A549 (cell line): ENCODE measurements at regions not wholly inside any gene's neighbourhood (a gene's known extent, or its start where the extent isn't known, plus 50 kb on each side); places are given as distances from the start of the nearest gene placed in this dataset.

Source experiments
- ATAC-seq, 2 experiments: fragments of 200-7000 bp in 1 of 2; fragments of >200 bp in 1 of 2; cut with Nextera tagmentation in 1 of 2; cut with Tn5 transposase in 1 of 2; 3 replicates each; pipeline versions ENCODE4 v1.8.0 to v1.9.1; 2018 to 2020; ENCODE audit warnings: mild to moderate bottlenecking in 1 of 2, moderate library complexity in 1 of 2
- CTCF ChIA-PET: fragments of 300-600 bp; sonication (Branson Sonifier 250); formaldehyde crosslinking; extraction: SDS; loops from one replicate; lab custom pipeline; 2021; ENCODE audit warnings: antibody characterized with exemption, inconsistent platforms; lab: Yijun Ruan, JAX
- POLR2A ChIA-PET: fragments of 350-600 bp; formaldehyde crosslinking; extraction: SDS; loops from one replicate; lab custom pipeline; 2021; ENCODE audit warnings: antibody characterized with exemption, inconsistent platforms; lab: Yijun Ruan, JAX
- DNase-seq, 2 experiments: peaks; one replicate each; pipeline versions ENCODE4 v3.0.0 to v3.0.0-alpha.2; 2011 to 2016; ENCODE audit warnings: low read depth in 1 of 2, low spot score in 1 of 2
- FAIRE-seq: peaks from 2 replicates; lab custom pipeline; 2011; peaks lifted over from hg19 to GRCh38; lab: Jason Lieb, UNC
- H3K27ac ChIP-seq, 2 experiments: fragments of >200 bp; sonication (Bioruptor Twin); formaldehyde crosslinking; 3 replicates each; pipeline ENCODE4 v1.5.1; 2016 to 2017
- H3K4me1 ChIP-seq: fragments of >200 bp; sonication (Bioruptor Twin); formaldehyde crosslinking; 3 replicates; pipeline ENCODE4 v1.6.1; 2016
- H3K4me2 ChIP-seq: fragments of >200 bp; sonication (Bioruptor Twin); formaldehyde crosslinking; 3 replicates; pipeline ENCODE4 v1.6.1; 2016
- H3K4me3 ChIP-seq: fragments of >200 bp; sonication (Bioruptor Twin); formaldehyde crosslinking; 3 replicates; pipeline ENCODE4 v1.5.1; 2016
- H3K9me3 ChIP-seq: fragments of >200 bp; sonication (Bioruptor Twin); formaldehyde crosslinking; 3 replicates; pipeline ENCODE4 v1.6.1; 2016
- BHLHE40 ChIP-seq: IDR thresholded peaks from 2 replicates; pipeline ENCODE4 v1.6.1; 2012; ENCODE audit warnings: low read depth, low read length, inconsistent platforms
- CEBPB ChIP-seq, 2 experiments: fragments of >200 bp in 1 of 2; sonication (Bioruptor Twin) in 1 of 2; formaldehyde crosslinking in 1 of 2; IDR thresholded peaks; 2 replicates each; pipeline ENCODE4 v1.6.1; 2012 to 2016
- CHD2 ChIP-seq: fragments of 150-350 bp; IDR thresholded peaks from 2 replicates; pipeline ENCODE4 v1.6.1; 2014; ENCODE audit warnings: low read length; ENCODE audit not compliant: partially characterized antibody
- CTCF ChIP-seq: fragments of >200 bp; sonication (Bioruptor Twin); formaldehyde crosslinking; IDR thresholded peaks from 3 replicates; pipeline ENCODE4 v1.5.1; 2016
- E2F6 ChIP-seq: IDR thresholded peaks from 2 replicates; pipeline ENCODE4 v1.6.1; 2012; ENCODE audit warnings: low read depth, borderline replicate concordance
- EHMT2 ChIP-seq: fragments of 200-600 bp; sonication (generic); IDR thresholded peaks from 2 replicates; pipeline ENCODE4 v1.6.1; 2016; ENCODE audit warnings: antibody characterized with exemption, low read depth, mild to moderate bottlenecking, moderate library complexity
- FOSB ChIP-seq: fragments of 250-450 bp; sonication (Bioruptor Pico); IDR thresholded peaks from 2 replicates; pipeline ENCODE4 v1.5.0; 2020; ENCODE audit warnings: mild to moderate bottlenecking, moderate library complexity
- FOXS1 ChIP-seq: fragments of 250-450 bp; sonication (Bioruptor Pico); IDR thresholded peaks from 2 replicates; pipeline ENCODE4 v1.5.0; 2020; ENCODE audit warnings: mild to moderate bottlenecking, moderate library complexity
- HES2 ChIP-seq: fragments of >200 bp; sonication (Bioruptor Twin); formaldehyde crosslinking; IDR thresholded peaks from 2 replicates; pipeline ENCODE4 v1.6.1; 2016
- HEYL ChIP-seq: fragments of 250-450 bp; sonication (Bioruptor Pico); IDR thresholded peaks from 2 replicates; pipeline ENCODE4 v1.8.0; 2021; ENCODE audit warnings: mild to moderate bottlenecking, moderate library complexity
- HMGXB4 ChIP-seq: fragments of 250-450 bp; sonication (Bioruptor Pico); IDR thresholded peaks from 2 replicates; pipeline ENCODE4 v1.5.0; 2021; ENCODE audit warnings: mild to moderate bottlenecking, moderate library complexity, borderline replicate concordance
- HOXA7 ChIP-seq: fragments of 250-450 bp; sonication (Bioruptor Pico); IDR thresholded peaks from 2 replicates; pipeline ENCODE4 v1.5.0; 2020; ENCODE audit warnings: mild to moderate bottlenecking, moderate library complexity
- JUN ChIP-seq, 2 experiments: fragments of >200 bp; sonication (Bioruptor Twin); formaldehyde crosslinking; IDR thresholded peaks; 2 replicates in 1 of 2; 3 replicates in 1 of 2; pipeline ENCODE4 v1.6.1; 2016 to 2017
- KDM5A ChIP-seq: fragments of 200-600 bp; sonication (generic); IDR thresholded peaks from 2 replicates; pipeline ENCODE4 v1.6.1; 2016; ENCODE audit warnings: antibody characterized with exemption, mild to moderate bottlenecking
- MAX ChIP-seq: IDR thresholded peaks from 2 replicates; pipeline ENCODE4 v1.6.1; 2012
- MYC ChIP-seq: IDR thresholded peaks from 2 replicates; pipeline ENCODE4 v1.6.1; 2012; ENCODE audit warnings: mild to moderate bottlenecking, inconsistent platforms, low read length, improper control_type of control experiment, borderline replicate concordance
- NR3C1 ChIP-seq: fragments of >200 bp; sonication (Bioruptor Twin); formaldehyde crosslinking; IDR thresholded peaks from 3 replicates; pipeline ENCODE4 v1.6.1; 2017
- PBX3 ChIP-seq: IDR thresholded peaks from 2 replicates; pipeline ENCODE4 v1.6.1; 2012
- PHF8 ChIP-seq: fragments of 200-600 bp; sonication (generic); IDR thresholded peaks from 2 replicates; pipeline ENCODE4 v1.6.1; 2016; ENCODE audit warnings: low read depth, mild to moderate bottlenecking, antibody characterized with exemption, moderate library complexity, borderline replicate concordance
- POLR2AphosphoS2 ChIP-seq: conservative IDR thresholded peaks from 2 replicates; pipeline ENCODE4 v1.6.1; 2012; ENCODE audit warnings: low read length, improper control_type of control experiment, inconsistent platforms
- RAD21 ChIP-seq, 2 experiments: fragments of >200 bp in 1 of 2; sonication (Bioruptor Twin) in 1 of 2; formaldehyde crosslinking in 1 of 2; IDR thresholded peaks in 1 of 2; conservative IDR thresholded peaks in 1 of 2; 2 replicates in 1 of 2; 3 replicates in 1 of 2; pipeline ENCODE4 v1.6.1; 2012 to 2018; ENCODE audit warnings: inconsistent platforms in 1 of 2
- RARB ChIP-seq: fragments of 250-450 bp; sonication (Bioruptor Pico); IDR thresholded peaks from 2 replicates; pipeline ENCODE4 v1.8.0; 2021; ENCODE audit warnings: mild to moderate bottlenecking, moderate library complexity
- RCOR1 ChIP-seq: fragments of 150-350 bp; IDR thresholded peaks from 2 replicates; pipeline ENCODE4 v1.6.1; 2014; ENCODE audit warnings: antibody characterized with exemption, low read length, low read depth
- REST ChIP-seq: fragments of 200-600 bp; sonication (generic); IDR thresholded peaks from 2 replicates; pipeline ENCODE4 v1.6.1; 2016; ENCODE audit warnings: antibody characterized with exemption, mild to moderate bottlenecking, moderate library complexity
- RNF2 ChIP-seq: fragments of 200-600 bp; sonication (generic); IDR thresholded peaks from 2 replicates; pipeline ENCODE4 v1.6.1; 2016; ENCODE audit warnings: low read depth, mild to moderate bottlenecking, antibody characterized with exemption, moderate library complexity, borderline replicate concordance
- SREBF2 ChIP-seq: fragments of 450-650 bp; IDR thresholded peaks from 2 replicates; pipeline ENCODE4 v1.6.1; 2014; ENCODE audit warnings: mild to moderate bottlenecking, moderate library complexity
- ZFP36 ChIP-seq: fragments of 450-650 bp; IDR thresholded peaks from 2 replicates; pipeline ENCODE4 v1.6.1; 2014; ENCODE audit warnings: borderline replicate concordance; ENCODE audit not compliant: partially characterized antibody
- ZNF302 ChIP-seq: fragments of 250-450 bp; sonication (Bioruptor Pico); IDR thresholded peaks from 2 replicates; pipeline ENCODE4 v1.9.0; 2021; ENCODE audit warnings: inconsistent platforms, mild to moderate bottlenecking, moderate library complexity
- ZSCAN20 ChIP-seq: fragments of 250-450 bp; sonication (Bioruptor Pico); IDR thresholded peaks from 2 replicates; pipeline ENCODE4 v1.8.0; 2022; ENCODE audit warnings: mild to moderate bottlenecking, moderate library complexity
- WGBS: methylation state at CpG from one replicate; pipeline ENCODE4 v1.1.6; 2017; ENCODE audit errors: missing lambda C conversion rate; 5-methylcytosine and 5-hydroxymethylcytosine counted together

GRCh38 chr6:44058617-44059358 lies 68.5 kb downstream of the MRPL14 start:
- H3K4me1 ChIP-seq: peaks cover 75% of the 10 kb centered on the region
- ChIA-PET CTCF (interaction anchor here (1.0 to 5.7 kb wide), 5 partner anchors 12 to 289 kb away, joined by 3 to 49 read pairs (median 6); partner anchors contain the start of gene VEGFA), POLR2A (interaction anchor here (0.5 to 2.1 kb wide), 4 partner anchors 16 to 632 kb away, joined by 3 to 10 read pairs (median 6); partner anchors contain the start of genes ABCC10, GTPBP2 and VEGFA)
- H3K4me3 ChIP-seq: no peak overlapping the region
- DNase-seq: peak; percentile 85 to 96
- H3K27ac ChIP-seq: peak overlapping the region; percentile 97 to 98
- 11% methylated on average over 13 of the region's 19 CpGs for WGBS
- peaks cover 17% of the 10 kb centered on the region for H3K9me3 ChIP-seq
- FAIRE-seq: no peak
- peak overlapping the region; percentile 73 for H3K4me2 ChIP-seq
- ATAC-seq: peak; percentile 90 to 95
- TF ChIP-seq MAX (no peak; the same call in none of the 2 replicates), HEYL (CRISPR knock-in tag) (0 out of 2 replicates have a peak, but pooled peaks have one; percentile 34), PHF8 (no peak), ZNF302 (no peak), FOSB (CRISPR knock-in tag) (no peak), EHMT2 (no peak), CEBPB (IDR thresholded peaks at IDR 0.05) (no peak), KDM5A (no peak), NR3C1 (no peak), HOXA7 (peak; percentile 22; the same call in 1 of the 2 replicates), JUN (IDR thresholded peaks at IDR 0.05) (peak; percentile 80 to 88), RCOR1 (no peak), ZSCAN20 (CRISPR knock-in tag) (0 out of 2 replicates have a peak, but pooled peaks have one; percentile 27), PBX3 (peak; percentile 36; the same call in 1 of the 2 replicates), RNF2 (no peak), SREBF2 (no peak), CHD2 (no peak), REST (no peak), POLR2AphosphoS2 (no peak), FOXS1 (CRISPR knock-in tag) (no peak), ZFP36 (no peak), HMGXB4 (CRISPR knock-in tag) (no peak), E2F6 (no peak), RAD21 (conservative IDR thresholded peaks at IDR 0.05 in 1 of 2, IDR thresholded peaks at IDR 0.05 in 1 of 2) (peak in 1 of 2 experiments; percentile 50; a peak in 2 of 5 replicates), BHLHE40 (no peak), CTCF (no peak), HES2 (no peak), MYC (peak; percentile 17; the same call in 1 of the 2 replicates), RARB (CRISPR knock-in tag) (no peak)
